ENCODE measurements at regions not wholly inside any gene's neighbourhood (a gene's known extent, or its start where the extent isn't known, plus 50 kb on each side); places are given as distances from the start of the nearest gene placed in this dataset.

DNA sequence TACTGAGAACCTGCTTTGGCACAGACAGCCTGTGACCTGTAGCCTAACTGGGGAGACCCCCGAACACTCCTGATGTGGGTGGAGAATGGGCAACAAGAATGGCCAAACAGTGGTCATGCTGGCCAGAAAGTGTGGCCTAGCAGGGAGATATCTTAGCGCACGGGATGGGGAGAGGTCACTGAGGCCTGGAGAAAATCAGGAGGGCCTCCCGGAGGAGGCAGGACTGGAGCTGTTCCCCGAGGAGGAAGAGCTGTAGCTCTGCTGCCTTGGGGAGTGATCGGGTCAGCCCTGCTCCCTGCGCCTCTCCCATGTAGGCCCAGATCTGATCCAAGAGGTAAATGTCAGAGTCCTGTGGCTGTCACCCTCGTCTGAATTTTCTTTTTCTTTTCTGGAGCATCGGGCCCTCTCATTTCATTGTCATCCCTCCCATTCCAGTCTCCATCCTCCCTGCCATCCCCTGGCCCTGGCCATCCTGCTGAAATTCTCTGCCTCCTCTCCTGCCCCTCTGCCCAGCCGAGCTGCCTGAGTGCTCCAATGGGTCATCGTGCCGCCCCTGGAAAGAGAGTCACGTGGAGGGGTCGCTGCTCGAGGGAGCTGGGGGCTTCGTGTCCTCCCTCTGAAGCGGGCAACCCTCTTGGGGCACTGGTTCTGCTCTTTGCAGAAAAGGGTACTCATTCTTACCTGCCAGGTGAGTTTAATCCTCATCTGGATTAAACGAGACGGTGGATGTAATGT is 242.9 kb downstream of the HAUS1 start:
- no peak for DNase-seq (ENCODE audit: low spot score)

DNA sequence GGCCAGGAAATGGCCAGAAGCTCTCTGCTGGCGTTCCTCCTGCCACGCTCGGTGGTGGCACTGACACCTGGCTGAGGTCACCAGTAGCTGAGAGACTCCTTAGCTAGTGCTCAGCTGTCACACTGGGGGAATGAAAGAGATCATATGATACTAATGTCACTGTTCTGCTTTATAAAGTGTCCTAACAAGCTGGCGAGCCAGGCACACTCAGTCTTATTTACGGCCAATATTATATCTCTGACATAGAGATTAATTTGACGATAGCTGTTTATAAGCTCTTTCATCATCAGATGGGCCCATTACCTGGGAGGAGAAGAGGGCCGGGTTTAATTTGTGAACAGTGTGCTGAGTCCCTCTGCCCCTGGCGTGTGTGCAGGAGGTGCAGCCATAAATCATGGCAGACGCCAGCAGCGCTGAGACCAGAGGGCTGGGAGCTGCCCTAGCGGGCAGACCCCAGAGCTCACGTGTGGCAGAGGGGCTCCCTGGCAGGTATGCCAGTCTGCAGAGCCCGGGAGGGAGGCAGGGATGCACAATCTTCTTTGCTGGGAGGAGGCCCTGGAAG is 246.5 kb downstream of the HAUS1 start:
- no peak for DNase-seq (ENCODE audit: low spot score)

DNA sequence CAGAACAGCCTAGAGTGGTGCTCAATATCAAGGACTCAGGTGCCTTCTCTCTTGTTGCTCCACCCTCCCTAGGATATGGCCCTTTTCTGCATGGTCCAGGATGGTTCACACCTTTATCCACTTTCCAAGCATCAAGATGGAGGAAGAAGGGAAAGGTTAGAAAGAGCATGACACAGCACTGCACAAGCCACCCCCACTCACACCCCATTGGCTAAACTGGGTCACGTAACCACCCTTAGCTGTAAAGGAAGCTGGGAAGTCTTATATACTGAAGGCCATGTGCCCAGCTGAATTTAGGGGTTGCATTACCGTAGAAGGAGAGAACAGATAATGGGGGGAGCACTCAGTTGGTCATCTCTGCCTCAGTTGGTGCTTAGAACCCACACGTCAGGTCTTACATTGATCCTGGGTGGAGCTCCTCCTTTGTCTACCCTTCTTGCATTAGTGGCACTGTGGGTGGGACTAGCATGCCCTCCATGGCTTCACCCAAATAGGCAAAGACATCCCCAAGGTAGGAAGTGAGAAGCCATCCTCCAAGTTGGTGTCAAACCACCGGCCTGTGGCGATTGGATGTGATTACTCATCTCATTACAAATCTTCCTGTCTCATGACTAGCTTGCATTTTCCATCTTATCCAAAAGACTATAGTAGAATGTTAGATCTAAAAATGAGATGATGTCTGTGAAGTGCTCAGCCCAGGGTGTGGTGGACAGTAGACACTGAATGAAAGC is 248.5 kb downstream of the HAUS1 start:
- DNase-seq (ENCODE audit: low spot score), result no peak

DNA sequence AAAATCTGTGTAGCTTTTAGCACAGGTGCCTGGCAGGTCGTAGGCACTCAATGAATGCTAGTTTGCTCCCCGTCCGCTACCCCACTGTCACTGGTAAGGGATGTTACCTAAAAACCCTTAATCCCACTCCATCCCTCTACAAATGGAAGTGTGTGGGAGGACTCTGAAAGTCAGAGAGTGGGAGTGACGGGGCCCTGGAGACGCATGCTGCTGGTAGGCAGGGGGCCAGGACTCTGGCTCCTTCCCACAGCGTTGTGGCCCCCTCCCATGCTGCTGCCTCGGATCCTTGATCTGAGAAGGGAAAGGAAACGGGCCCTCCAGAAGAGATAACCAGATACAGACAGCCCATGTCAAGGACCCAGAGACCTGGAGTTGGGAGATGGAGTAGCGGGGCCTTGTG is 249.3 kb downstream of the HAUS1 start:
- no peak for DNase-seq (ENCODE audit: low spot score)

DNA sequence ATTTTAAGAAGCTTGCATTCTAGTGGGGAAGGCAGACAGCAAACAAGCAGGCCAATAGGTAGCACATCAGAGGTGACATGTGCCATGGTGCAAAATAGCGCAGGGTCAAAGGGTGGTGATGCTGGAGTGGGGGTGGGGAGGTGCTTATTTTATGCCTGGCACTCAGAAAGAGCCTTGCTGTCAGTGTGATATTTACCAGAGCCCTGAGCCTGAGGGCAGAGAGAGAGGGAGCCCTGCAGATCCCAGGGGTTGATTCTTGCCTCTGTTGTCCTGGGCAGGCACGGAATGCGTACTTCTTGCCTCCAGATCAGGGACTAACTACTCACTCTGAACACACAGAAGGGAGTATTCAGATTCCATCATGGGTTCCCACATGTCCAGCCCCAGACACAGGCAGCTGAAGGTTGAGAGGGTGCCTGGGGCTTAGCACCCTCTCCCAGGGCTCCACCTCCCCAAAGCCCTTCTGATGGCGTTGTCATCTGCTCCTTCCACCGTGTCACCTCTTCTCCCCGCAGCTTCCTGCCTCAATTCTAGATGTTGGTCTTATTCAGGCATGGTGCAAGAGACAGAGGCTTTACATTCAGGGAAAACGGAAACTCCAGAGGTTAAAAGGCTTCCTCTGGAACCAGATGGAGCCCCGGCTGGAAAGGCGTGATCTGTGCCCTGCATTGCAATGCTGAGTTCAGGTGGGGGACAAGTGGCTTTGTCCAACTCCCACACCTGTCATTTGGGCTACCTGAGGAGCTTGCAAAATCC is 252.3 kb downstream of the HAUS1 start:
- no peak for DNase-seq (ENCODE audit: low spot score)

DNA sequence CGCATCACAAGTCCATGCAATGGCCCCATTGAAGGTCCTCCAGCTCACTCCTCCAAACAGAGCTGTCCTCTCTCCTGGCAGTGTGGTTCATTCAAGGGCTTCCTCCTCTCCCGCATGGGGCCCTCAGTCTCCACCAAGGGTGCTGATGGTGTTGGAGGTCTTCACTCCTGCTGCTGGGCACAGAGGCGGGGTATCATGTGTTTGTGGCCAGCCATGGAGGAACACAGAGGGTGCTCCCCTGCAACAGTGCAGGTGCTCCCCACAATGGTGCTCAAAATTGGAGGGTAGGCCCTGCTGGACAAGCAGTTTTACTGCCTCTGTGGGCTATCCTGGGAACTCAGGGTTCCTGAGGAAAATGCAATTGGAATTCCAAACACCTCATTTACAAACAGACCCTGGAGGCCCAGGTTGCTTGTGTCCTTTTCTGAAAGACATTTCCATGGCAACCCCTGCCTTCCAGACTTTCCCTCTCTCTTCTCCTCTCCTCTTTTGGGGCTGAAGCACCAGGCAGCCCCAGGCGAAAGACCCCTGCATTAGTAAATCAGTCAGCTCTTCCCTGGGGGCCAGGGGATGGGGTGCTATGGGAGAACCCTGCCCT is 256.0 kb downstream of the HAUS1 start:
- no peak for DNase-seq (ENCODE audit: low spot score)

DNA sequence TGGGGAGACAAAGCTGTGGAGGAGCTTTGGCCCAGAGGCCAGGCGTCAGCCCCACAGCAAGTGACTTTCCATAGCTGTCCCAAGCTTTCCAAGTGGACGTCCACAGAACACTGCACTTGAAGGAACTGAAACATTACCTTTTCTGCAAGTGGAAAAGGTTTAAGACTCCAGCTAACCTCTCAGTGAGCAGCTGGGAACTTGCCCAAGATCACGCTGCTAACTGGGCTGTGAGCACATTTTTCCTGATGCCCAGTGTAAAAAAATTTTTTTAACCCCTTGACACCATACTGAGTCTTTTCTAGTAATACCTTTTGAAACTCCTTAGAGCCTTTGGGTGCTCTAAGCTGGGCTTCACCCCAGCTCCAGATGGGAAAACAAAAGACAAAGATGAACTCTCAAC is 256.7 kb downstream of the HAUS1 start:
- no peak for DNase-seq (ENCODE audit: low spot score)

DNA sequence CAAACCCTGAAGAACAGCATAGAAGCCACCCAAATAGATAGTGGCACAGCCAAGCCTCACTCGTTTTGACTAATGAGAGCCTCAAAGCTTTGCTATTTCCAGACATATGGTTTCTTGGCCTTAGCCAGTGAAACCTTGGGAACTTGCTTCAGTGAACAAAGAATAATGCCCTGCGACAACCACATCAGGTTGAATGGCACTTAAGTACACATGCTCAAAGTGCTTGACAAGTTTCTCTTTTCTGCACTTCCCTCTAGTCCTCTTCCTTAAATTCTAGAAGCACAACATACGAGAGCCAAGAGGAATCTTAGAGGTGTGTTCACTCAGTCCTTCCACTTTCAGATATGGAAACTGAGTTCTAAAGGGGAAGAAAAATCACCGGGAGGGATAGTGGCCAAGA is 258.3 kb downstream of the HAUS1 start:
- DNase-seq (ENCODE audit: low spot score), result no peak

DNA sequence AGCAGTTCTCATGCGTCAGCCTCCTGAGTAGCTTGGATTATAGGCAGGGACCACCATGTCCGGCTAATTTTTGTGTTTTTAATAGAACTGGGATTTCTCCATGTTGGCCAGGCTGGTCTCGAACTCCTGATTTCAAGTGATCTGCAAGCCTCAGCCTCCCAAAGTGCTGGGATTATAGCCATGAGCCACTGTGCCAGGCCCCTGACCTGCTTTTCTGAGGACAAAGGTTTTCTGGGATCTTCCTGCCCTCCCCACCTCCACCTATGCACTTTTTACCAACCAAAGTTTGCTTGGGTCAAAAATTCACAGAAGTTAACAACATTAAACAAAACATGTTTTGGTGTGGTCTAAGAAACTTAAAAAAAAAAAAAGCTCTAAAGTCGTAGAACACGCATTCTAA is 259.9 kb downstream of the HAUS1 start:
- DNase-seq (ENCODE audit: low spot score), result no peak

DNA sequence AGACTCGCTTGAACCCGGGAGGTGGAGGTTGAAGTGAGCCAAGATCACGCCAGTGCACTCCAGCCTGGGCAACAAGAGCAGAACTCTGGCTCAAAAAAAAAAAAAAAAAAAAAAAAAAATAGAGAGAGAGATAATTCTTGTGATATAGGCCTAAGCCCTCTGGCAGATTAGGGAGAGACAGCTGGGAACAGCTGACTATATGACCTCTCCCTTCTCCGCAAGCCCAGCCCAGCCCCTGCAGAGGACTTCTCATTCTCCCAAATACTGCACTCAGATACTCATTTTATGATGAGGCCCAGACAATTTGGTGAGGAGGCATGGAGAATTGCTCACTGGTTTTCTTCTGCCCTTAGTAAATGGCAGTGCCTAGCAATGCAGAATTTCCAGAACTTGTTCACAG is 262.0 kb downstream of the HAUS1 start:
- no peak for DNase-seq (ENCODE audit: low spot score)

DNA sequence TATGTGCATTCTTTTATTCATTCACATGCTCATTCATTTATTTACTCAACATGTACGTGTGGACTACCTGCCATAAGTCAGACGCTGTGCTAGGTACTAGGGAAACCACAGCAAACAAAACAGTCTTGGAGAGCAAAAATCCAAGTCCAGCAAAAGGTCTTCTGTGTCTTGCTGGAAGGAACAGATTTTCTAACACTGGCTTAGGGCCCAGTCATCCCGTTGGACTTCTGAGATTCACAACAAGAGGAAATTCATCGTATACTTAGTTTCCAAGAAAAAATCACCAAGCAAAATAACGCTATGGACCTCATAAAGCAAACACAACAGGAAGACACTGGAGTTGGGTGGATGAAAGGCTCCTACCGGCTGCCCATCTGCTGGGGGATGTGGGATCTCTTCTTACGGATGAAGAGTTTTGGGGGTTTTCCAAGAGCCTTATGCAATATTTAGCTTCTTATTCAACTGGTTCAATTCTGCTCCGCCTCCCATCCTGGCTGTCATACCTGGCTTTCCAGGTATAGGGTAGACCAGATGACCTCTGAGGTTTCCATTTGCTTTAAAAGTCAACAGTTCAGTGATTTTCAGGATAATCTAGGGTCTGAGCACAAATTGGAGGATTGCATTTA is 262.7 kb downstream of the HAUS1 start:
- DNase-seq (ENCODE audit: low spot score), result no peak

DNA sequence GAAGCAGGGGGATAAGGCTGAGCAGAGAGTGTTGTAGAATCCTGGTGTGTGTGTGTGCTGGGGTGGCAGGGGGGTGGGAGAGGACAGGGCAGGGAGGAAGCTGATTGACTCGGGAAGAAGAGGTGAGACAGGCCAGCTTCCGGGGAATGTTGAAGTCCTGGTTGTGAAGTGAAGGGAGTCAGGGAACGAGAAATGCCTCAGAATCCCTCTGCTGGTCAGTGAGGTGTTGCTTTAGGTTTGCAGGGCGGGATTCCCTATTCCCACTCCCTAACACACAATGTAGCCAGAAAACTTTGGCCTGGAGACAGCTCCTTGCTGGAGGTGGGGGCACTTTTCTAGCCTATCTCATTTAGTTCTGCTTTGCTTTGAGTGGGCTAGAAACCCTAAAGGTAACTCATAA is 265.1 kb downstream of the HAUS1 start:
- no peak for DNase-seq (ENCODE audit: low spot score)

DNA sequence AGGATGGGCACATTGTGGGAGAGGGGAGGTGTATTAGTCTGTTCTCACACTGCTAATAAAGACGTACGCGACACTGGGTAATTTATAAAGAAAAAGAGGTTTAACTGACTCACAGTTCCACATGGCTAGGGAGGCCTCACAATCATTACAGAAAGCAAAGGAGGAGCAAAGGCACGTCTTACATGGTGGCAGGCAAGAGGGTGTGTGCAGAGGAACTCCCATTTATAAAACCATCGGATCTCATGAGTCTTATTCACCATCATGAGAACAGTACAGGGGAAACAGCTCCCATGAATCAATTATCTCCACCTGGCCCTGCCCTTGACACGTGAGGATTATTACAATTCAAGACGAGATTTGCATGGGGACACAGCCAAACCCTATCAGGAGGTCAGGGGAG is 266.7 kb downstream of the HAUS1 start:
- no peak for DNase-seq (ENCODE audit: low spot score)

DNA sequence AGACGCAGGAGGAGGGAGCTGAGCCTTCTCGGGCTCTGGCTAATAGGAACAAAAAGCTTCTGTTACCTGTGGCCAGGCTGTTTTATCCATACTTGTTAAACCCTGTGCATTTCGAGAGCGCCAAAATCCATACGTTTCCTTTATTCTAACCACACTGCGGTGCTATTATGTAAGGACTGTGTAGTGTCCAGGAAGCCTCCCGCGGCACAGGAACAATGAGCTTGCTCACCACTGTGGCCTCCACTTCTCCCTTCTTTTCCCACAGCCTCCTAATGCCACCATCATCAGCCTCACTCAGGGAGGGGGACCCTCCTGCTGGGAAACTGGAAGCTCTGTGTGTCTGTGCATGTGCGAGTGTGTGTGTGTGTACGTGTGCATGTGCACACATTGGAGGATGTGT is 268.5 kb downstream of the HAUS1 start:
- no peak for DNase-seq (ENCODE audit: low spot score)

DNA sequence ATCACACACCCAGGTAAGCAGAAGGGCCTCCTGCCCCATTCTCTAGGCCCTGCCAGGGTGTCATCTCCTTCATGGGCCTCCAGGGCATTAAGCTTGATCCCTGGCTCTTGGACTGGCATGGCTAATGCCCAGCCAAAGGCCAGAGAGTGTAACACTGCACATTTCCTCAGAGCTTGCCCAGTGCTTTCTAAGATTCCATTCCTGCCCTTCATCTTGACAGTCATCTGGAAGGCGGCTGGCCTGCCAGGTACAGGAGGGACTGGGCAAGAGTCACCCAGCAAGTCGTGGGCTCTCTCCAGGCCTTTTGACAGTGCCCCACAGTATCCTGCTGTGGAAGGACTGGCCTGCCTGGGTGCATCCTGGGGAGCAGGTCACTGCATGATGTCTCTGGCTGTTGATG is 268.9 kb downstream of the HAUS1 start:
- DNase-seq (ENCODE audit: low spot score), result no peak

DNA sequence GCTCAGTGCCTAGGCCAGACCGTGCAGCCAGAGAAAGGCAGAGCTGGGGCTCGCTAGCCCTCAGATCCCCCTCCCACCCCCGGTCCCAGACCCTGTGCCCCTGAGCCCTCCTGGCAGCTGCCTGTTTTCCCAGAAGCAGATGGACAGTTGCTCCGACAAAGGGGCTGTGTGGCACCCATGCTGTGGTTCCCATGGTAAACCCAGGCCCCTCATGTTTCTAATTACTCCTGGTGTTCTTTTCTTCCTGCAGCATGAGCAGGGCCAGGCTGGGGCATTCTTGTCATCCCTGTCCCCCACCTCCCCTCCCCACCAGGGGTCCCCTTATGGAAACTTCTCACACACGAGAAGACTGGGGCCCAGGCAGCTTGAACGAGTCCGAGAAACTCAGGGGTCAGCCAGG is 269.6 kb downstream of the HAUS1 start:
- no peak for DNase-seq (ENCODE audit: low spot score)

DNA sequence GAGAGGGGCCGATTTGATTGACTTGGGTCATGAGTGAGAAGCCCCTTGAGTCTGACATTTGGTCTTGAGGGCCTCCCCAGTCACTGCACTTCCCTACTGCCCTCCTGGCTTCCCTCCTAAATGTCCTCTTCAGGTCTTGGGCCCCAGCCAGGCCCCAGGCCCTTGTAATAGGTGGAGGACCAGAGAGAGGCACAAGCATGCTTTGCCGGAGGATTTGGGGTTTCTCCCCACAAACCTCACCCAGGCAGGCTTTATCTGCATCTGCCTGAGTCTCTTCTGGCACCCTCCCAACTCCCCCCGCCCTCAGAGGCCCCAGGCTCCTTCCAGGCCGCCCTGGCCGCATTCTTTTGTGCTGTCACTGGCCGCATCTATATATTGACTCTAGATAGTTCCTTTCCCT is 270.7 kb downstream of the HAUS1 start:
- DNase-seq (ENCODE audit: low spot score), result no peak

DNA sequence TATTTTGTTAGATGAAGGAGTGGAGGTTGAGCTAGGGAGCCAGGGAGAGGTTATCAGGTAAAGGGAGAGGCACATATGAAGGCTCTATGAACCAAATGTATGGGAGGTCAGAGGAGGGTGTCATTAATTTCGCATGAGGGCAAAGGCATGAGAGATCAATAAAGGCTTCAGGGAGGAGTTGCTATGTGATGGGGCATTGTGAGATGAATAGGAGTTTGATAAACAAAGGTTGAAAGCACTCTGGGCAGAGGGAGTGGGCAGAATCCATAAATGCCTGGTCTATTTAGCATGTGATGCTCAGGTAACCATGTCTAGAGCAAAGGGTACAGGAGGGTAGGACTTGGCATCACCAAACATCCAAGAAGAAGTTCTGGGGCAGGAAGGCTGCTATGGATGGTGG is 273.4 kb downstream of the HAUS1 start:
- no peak for DNase-seq (ENCODE audit: low spot score)

DNA sequence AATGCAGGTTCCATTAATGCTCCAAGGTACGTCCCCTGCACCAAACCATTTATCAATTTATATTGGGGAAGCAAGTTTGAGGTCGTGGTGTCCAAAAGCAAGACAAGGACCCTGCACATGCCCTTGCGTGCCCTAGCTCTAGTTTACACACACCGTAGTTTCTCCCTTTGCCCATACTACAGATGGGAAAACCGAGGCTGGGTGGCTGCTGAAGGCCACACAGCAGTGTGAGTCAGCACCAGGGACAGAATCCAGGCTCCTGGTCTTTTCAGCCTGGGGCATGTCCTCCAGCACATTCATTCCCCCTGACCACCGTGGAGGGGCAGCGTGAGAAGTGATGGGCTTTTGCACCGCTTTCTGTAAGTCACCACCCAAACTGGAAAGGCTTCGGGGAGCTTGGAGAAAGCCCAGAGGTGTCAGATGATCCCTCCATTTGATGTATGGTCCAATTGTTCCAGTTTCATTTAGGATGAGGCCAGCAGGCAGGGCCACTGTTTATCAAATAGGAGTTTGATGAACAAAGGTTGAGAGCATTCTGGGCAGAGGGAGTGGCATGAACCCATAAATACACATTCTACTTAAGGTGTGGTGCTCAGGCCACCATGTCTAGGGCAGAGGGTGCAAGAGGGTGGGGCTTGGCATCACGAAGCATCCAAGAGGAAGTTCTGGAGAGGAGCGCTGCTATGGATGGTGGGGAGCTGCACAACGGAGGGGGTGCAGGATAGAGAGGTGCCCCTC is 274.1 kb downstream of the HAUS1 start:
- no peak for DNase-seq (ENCODE audit: low spot score)

DNA sequence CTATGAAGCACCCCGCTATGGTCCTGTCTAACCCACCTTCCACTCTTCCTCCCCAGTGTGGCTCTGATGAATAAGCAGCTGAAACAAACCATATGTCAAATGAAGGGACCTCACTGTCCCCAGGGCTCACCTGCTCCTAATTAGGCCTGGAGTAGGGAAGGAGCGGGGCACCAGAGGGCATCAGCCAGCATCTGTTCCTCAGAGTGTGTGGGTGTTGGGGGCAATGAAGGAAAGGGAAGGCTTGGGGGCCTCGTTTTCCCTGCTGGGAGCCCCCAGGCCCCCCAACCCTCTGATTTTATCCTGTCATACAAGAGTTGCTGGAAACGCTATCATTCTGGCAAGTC is 274.7 kb downstream of the HAUS1 start:
- no peak for DNase-seq (ENCODE audit: low spot score)

DNA sequence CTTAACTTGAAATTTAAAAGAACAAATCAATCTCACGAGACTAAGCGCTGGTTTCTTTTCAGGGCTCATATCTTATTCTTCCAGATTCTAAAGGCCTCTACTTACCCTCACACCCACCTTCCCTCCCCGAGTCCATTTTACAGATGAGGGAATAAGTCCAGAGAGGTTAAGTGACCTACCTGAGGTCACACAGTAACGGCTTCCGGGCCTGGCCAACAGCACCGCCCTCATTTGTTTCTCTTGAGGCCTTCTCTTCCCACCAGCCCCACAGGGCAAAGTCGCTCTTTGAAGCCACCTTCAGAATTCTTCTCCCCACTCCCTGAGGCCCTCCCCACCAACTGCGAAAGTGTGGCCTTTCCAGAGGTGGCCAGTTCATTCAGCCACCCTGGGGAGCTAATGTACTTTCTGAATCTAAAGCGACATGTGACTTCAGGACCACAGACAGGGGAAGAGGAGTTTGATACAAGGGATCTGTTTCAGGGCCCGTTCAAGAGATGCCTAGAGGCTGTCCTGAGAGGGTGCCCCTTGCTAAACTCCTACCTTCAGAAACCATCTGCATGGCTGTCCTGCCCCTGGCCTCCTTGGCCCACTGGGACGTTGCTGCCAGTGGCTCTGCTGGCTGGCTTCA is 275.3 kb downstream of the HAUS1 start:
- no peak for DNase-seq (ENCODE audit: low spot score)
